Caki2 (cell line): ENCODE measurements at regions not wholly inside any gene's neighbourhood (a gene's known extent, or its start where the extent isn't known, plus 50 kb on each side); places are given as distances from the start of the nearest gene placed in this dataset.
"Not testable (repeated sequence)": the region's sequence is repeated elsewhere in the genome, so short reads cannot be mapped to it uniquely, and the experiment has no call there.

Experiments used
- DNase-seq: peaks from one replicate; pipeline ENCODE4 v3.0.0-alpha.2; 2015; ENCODE audit warnings: low read depth
- in situ Hi-C: cut with HindIII; loops from 2 replicates; pipeline ENCODE4 v1.10.0; 2016; ENCODE audit warnings: low sequenced_read_pairs, low pct_unique_long_range_greater_than_20kb, mixed read lengths

DNA sequence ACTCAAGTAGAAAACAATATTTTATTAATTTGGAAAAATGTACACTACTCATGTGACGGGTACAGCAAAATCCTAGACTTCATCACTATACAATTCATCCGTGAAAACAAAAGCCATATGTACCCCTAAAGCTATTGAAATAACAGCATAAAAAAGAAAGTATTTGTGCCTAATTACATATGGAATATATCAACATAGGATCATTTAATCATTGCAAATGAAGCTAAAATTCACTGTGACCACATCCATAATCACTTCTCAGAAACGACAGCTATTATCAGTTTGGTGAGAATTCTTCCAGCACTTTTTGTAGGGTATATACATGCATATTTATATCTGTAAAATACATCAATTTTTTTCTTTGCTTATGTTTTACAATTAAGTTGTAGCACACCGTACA, 128.0 kb downstream of the ARL4A start:
- in situ Hi-C loops, result no loop called here
- no peak for DNase-seq

DNA sequence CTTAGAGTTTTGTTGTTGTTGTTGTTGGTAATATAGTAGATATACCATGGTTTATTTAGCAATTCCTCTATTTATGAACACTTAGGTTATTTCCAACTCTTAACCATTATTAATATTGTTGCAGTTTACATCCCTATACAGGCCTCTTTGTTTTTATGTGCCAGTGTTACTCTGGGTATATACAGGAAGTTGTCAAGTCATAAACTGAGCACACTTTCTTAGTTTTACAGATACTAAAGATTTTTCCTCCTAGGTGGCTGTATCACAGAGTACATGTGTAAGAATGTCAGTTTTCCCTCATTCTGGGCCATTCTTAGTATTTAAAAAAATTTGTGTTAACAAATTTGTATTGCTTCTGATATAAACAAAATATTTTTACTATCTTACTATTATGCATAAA, 128.4 kb downstream of the ARL4A start:
- DNase-seq, result no peak
- in situ Hi-C loops, result no loop called here

DNA sequence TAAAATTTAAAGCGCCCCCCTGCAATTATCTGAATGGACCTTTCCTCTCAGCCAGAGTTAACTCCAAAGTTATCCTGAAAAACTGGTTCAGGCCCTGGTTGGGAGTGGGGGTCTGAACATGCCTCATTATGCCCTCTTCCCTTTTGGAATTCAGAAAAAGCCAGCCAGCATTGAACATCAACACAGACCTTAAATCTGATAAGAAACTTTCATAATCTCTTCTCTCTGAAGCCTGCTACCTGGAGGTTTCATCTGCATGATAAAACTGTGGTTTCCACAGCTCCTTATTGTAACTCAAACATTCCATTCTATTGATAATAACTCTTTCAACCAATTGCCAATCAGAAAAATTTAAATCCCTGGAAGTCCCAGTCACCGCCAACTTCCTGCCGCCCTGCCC, 133.3 kb downstream of the ARL4A start:
- in situ Hi-C loops, result no loop called here
- DNase-seq, result no peak

DNA sequence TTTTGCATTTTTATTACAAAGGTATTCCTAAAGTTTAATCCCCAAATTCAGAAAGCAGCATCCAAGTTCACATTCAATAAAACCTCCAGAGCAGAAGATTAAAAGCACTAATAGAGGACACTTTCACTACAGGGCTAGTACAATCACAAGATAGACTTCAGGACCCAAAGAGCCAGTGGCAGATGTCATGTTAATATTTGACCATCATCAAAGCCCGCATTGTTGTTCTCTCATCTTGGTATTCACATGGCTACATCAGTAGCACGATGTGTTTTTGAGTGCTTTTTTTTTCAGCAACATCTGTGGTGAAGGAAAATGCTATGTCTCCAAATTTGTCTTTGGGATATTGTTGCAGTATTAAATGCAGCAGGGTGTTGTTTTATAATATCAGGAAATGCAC, 134.3 kb downstream of the ARL4A start:
- DNase-seq, result no peak
- in situ Hi-C loops, result no loop called here

DNA sequence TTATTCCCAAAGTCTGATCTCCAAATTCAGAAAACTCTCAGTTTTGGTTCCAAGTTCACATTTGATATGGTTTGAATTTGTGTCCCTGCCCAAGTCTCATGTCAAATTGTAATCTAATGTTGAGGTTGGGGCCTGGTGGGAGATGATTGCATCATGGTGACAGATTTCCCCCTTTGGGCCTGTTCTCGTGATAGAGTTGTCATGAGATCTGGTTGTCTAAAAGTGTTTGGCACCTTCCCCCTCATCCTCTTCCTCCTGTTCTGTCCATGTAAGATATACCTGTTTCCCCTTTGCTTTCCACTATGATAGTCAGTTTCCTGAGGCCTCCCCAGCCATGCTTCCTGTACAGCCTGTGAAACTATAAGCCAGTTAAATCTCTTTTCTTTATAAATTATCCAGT, 138.6 kb downstream of the ARL4A start:
- in situ Hi-C loops, result no loop called here

DNA sequence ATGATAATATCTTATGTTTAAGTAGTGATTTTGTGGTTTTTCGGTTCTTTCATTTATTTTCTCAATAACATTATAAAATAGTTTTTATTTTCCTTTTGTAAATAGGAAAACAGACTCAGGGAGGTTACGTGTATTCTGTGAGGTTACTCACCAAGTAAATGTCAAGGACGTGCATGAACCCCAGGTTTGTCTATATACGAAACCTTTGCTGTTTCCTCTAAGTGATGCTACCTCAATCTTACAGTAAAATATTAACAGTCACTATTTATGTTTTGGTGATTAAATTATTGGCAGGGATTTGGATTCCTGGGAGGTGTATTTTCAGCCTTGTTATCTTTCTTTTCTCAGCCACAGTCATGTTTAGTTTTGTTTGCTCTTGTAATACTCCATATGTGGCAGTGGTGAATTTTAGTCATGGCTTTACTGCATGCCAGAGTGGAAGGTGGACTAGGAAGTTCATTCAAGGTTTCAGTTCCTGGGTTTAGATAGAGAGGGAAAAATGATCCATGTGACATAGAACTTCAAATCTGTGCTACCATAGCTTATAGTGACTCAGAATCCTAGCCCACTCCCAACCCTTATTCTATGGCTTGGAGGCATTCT, 139.9 kb downstream of the ARL4A start:
- DNase-seq, result no peak
- in situ Hi-C loops, result no loop called here

More for the DNA sequence above, 138.6 kb downstream of the ARL4A start:
- DNase-seq, result no peak

DNA sequence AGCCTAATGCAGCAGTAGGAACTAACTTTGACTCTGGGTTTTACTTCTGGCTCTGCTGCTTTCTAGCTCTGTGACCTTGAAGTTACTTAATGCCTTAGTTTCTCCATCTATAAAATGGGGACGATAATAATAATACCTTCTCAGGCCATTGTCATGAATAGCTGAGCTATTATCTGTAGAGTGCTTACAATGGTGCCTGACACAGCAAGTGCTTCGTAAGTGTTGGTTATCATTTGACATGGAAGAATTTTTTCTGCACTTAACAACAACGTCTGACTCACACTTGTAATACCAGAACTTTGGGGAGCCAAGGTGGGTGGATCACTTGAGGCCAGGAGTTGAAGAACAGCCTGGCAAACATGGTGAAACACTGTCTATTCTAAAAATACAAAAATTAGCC, 140.5 kb downstream of the ARL4A start:
- in situ Hi-C loops, result no loop called here
- DNase-seq, result no peak

DNA sequence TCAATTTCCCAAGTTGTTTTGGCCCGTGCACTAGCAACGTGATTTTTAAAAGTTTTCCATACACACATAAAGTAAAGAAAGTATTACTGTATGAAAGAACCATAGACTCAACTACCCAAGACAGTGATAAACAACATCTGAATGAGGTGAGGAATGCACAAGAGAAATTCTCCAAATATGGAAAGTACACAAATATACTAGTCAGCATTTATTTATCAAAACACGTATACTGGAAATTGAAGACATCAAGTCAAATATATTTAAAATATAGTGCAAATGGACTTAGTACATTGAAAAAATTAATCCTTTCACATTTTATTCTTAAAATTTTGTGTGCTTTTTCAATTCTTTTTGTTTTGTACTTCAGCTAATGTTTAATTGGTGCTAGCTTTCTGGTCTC, 143.6 kb downstream of the ARL4A start:
- in situ Hi-C loops, result no loop called here
- DNase-seq, result no peak

DNA sequence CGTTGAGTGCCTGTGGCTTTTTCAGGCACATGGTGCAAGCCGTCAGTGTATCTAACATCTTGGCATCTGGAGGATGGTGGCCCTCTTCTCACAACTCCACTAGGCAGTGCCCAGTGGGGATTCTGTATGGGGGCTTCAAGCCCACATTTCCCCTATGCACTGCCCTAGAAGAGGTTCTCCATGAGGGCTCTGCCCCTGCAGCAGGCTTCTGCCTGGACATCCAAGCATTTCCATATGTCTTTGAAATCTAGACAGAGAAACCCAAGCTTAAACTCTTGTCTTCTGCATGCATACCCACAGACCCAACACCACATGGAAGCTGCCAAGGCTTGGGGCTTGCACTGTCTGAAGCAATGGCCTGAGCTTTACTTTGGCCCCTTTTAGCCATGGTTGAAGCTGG, 146.4 kb downstream of the ARL4A start:
- in situ Hi-C loops, result no loop called here
- DNase-seq, result no peak

DNA sequence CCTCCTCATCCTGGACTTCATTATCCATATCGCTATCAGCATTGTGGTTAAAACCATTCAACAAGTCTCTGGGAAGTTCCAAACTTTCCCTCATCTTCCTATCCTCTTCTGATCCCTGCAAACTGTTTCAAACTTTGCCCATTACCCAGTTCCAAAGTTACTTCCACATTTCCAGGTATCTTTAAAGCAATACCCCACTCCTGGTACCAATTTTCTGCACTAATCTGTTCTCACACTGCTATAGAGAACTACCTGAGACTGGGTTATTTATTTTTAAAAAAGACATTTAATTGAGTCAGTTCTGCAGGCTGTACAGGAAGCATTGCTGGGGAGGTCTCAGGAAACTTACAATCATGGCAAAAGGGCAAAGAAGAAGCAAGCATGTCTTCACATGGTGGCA, 147.3 kb downstream of the ARL4A start:
- no peak for DNase-seq

DNA sequence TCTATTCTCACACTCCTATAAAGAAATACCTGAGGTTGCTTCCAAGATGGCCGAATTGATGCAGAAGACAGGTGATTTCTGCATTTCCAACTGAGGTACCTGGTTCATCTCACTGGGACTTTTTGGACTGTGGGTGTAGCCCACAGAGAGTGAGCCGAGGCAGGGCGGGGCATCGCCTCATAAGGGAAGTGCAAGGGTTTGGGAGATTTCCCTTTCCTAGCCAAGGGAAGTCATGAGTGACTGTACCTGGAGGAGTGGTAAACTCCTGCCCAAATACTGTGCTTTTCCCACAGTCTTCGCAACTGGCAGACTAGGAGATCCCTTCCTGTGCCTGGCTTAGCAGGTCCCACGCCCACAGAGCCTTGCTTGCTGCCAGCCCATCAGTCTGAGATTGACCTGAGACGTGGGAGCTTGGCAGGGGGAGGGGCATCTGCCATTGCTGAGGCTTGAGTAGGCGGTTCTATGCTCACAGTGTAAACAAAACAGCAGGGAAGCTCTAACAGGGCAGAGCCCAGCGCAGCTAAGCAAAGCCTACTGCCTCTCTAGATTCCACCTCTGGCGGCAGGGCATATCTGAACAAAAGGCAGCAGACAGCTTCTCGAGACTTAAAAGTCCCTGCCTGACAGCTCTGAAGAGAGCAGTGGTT, 152.2 kb downstream of the ARL4A start:
- in situ Hi-C loops, result no loop called here
- no peak for DNase-seq

More for the DNA sequence above, 147.3 kb downstream of the ARL4A start:
- in situ Hi-C loops, result no loop called here

DNA sequence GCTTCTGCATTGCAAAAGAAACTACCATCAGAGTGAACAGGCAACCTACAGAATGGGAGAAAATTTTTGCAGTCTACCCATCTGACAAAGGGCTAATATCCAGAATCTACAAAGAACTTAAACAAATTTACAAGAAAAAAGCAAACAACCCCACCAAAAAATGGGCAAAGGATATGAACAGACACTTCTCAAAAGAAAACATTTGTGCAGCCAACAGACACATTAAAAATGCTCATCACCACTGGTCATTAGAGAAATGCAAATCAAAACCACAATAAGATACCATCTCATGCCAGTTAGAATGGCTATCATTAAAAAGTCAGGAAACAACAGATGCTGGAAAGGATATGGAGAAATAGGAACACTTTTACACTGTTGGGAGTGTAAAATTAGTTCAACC, 157.3 kb downstream of the ARL4A start:
- DNase-seq, in situ Hi-C loops: not testable (repeated sequence)

DNA sequence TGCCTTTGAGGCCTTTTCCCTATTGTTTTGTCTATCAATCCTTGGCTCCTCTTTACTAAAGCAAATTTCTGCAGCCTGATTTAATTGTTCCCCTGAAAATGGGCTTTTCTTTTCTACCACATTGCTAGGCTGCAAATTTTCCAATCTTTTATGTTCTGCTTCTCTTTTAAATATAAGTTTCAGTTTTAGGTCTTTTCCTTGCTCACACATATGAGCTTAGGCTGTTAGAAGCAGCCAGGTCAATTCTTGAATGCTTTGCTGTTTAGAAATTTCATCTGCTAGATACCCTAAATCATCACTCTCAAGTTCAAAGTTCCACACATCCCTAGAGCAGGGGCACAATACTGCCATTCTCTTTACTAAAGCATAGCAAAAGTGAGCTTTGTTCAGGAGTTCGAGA, 159.6 kb downstream of the ARL4A start:
- in situ Hi-C loops, result no loop called here
- no peak for DNase-seq

DNA sequence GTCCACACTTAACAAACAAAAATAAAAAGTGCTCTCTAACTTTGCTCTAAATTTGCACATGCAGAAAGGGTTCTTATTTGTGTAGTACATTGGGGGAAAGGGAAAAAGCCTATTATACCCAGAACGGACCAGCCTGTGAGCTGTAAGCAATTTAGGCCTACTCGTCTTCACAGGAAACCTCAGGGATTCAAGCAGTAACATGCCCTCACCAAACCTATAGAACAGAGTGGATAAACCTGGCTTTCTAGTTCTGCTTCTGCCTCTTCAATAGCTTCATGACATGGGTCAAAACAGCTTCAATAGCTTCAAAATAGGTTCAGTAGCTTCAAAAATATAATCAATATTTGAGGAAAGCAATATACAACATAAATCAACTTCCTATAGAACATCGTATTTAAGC, 163.7 kb downstream of the ARL4A start:
- no peak for DNase-seq
- in situ Hi-C loops, result no loop called here

DNA sequence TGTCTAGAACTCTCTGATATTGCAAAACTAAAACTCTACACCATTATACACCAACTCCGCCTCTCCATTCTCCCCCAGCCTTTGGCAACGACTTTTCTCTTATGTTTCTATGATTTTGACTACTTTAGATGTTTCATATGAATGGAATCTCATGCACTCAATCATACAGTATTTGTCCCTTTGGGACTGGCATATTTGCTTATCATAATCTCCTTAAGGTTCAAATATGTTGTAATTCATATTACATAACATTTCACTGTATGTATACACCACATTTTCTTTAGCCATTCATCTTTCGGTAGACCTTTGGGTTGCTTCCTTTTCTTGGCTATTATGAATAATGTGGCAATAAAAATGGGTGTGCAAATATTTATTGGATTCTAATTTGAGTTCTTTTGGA, 164.4 kb downstream of the ARL4A start:
- no peak for DNase-seq
- in situ Hi-C loops, result no loop called here

DNA sequence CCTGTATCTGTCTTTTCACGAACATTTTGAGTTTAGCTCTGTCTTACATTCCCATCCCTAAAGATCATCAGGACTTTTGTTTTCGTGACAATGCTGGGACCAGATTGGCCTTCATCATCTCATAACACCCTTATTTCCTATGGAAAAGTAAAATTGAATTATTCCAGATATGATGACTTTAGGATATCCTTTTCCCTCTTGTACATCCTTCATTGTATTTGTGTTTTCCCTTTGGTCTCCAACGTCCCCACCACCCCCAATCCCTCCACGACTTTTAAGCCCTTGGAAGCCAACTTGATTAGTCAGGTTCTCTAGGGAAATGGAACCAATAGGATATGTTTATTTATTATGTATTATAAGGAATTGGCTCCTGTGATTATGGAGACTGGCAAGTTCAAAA, 167.6 kb downstream of the ARL4A start:
- in situ Hi-C loops, result no loop called here
- no peak for DNase-seq

DNA sequence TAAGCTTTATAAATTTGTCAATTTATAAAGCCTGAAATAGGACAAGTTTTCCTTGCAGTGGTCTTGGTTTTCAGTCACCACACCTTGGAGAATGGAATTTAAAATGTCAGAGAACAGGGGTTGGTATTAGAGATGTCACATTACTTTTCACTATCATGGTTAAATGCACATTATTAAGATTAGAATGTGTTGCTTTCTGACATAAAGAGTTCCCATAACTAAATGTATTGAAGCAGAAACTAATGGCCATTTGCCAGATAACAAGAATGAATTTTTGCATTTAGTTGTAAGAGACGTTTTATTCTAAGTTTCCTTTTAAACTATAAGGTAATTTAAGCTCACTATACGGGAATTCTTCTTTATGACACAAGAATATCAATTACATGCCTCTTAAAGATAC, 172.3 kb downstream of the ARL4A start:
- in situ Hi-C loops, result no loop called here
- no peak for DNase-seq

DNA sequence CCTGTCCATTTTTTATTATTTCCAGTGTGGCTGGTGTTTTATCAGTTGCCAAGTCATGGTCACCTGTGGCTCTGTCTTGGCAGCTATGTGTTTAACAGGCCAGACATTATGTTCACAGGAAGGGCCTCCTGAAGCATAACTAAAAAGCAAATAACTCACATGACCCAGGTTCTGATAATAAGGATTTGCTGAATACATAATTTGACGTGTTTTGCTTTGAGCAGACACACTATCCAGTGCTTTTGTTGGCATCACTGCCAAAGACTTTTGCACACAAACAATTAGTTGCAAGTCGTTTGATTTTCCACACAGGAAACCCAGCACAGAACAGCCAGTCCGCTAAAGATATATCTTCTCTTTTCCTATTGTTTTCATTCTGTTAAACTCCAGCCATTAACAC, 173.6 kb downstream of the ARL4A start:
- in situ Hi-C loops, result no loop called here
- DNase-seq, result no peak

DNA sequence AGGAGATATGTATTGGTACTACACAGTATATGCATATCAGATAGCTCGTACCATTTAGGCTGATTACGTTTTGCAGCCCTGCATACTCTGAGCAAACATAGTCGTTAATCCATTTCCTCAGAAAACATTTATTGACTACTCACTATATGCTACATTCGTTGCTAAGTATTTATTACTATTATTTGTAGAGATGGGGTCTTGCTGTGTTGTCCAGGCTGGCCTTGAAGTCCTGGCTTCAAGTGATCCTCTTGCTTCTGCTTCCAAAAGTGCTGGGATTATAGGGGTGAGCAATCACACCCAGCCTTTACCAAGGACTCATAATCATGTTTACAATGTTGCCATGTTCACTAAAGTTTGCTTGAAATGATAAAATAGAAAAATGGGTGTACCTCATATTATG, 174.7 kb downstream of the ARL4A start:
- in situ Hi-C loops, result no loop called here
- DNase-seq, result no peak

DNA sequence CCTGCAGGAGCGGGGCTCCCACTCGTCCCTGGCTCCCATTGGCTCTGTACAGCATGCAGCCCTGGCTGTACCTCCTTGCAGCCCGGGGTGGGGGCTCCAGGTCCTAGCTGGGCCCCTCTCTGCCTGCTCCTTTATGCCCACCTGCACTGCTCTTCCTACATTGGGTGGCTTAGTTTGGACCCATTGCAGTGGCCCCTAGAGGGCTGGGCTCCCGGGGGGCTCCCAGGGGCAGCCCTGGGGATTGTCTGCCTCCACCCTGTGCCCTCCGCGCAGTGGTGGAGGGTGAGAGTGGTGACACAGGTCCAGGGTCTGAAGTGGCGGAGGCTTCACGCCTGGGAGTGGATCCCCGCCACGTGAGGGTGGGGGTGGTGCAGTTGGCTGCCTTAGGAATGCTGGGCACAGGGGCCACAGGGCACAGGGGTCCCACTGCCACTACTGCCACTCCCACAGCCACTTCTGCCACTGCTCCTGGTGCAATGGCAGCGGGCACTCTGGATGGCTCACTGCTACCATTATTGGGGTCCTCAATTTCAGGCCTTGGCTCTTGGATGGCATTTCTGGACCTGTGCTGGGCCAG, 177.1 kb downstream of the ARL4A start:
- in situ Hi-C loops, result no loop called here
- DNase-seq, result no peak
